IPS-18c (cell line): ENCODE measurements at regions not wholly inside any gene's neighbourhood (a gene's known extent, or its start where the extent isn't known, plus 50 kb on each side); places are given as distances from the start of the nearest gene placed in this dataset.
"Not testable (repeated sequence)": the region's sequence is repeated elsewhere in the genome, so short reads cannot be mapped to it uniquely, and the experiment has no call there.

Source experiments
- H3K4me3 ChIP-seq: 2 replicates; pipeline ENCODE4 v1.7.0; 2013; ENCODE audit warnings: low read depth, mild to moderate bottlenecking, low read length, moderate library complexity; ENCODE audit not compliant: insufficient read depth
- H3K9me3 ChIP-seq: one replicate; pipeline ENCODE4 v1.6.1; 2013; ENCODE audit warnings: mild to moderate bottlenecking, low read length, moderate library complexity; ENCODE audit not compliant: control insufficient read depth, insufficient read depth

GRCh38 chr3:182514236-182514964 is 278.9 kb upstream of the ATP11B start:
- H3K9me3 ChIP-seq: no peaks in the 10 kb centered on the region
- H3K4me3 ChIP-seq: no peak overlapping the region

GRCh38 chr3:182516597-182517336 is 276.5 kb upstream of the ATP11B start:
- Histone ChIP-seq H3K9me3 (no peaks in the 10 kb centered on the region), H3K4me3 (no peak overlapping the region)

GRCh38 chr3:182519569-182519968 is 273.7 kb upstream of the ATP11B start:
- Histone ChIP-seq H3K9me3 (no peaks in the 10 kb centered on the region), H3K4me3 (no peak overlapping the region)

GRCh38 chr3:182521339-182521738 is 272.0 kb upstream of the ATP11B start:
- Histone ChIP-seq H3K9me3 (no peaks in the 10 kb centered on the region), H3K4me3 (no peak overlapping the region)

- H3K9me3 ChIP-seq: not testable (repeated sequence)
Observed at GRCh38 chr3:182523424-182523823, 269.9 kb upstream of the ATP11B start.

GRCh38 chr3:182523836-182524235 is 269.5 kb upstream of the ATP11B start:
- Histone ChIP-seq H3K9me3 (no peaks in the 10 kb centered on the region), H3K4me3 (no peak overlapping the region)

More at GRCh38 chr3:182523424-182523823, 269.9 kb upstream of the ATP11B start:
- H3K4me3 ChIP-seq: not testable (repeated sequence)

- H3K4me3 ChIP-seq: no peak overlapping the region
- no peaks in the 10 kb centered on the region for H3K9me3 ChIP-seq
Observed at GRCh38 chr3:182524711-182525401, 268.4 kb upstream of the ATP11B start.

- no peak overlapping the region for H3K4me3 ChIP-seq
Observed at GRCh38 chr3:182525766-182526374, 267.4 kb upstream of the ATP11B start.

GRCh38 chr3:182527745-182528144 is 265.6 kb upstream of the ATP11B start:
- H3K4me3 ChIP-seq: no peak overlapping the region
- no peaks in the 10 kb centered on the region for H3K9me3 ChIP-seq

More at GRCh38 chr3:182525766-182526374, 267.4 kb upstream of the ATP11B start:
- no peaks in the 10 kb centered on the region for H3K9me3 ChIP-seq

- H3K9me3 ChIP-seq: no peaks in the 10 kb centered on the region
- H3K4me3 ChIP-seq: no peak overlapping the region
Observed at GRCh38 chr3:182530316-182530715, 263.0 kb upstream of the ATP11B start.

GRCh38 chr3:182533394-182533793 is 259.9 kb upstream of the ATP11B start:
- H3K9me3 ChIP-seq: no peaks in the 10 kb centered on the region
- H3K4me3 ChIP-seq: no peak overlapping the region

- Histone ChIP-seq H3K9me3 (no peaks in the 10 kb centered on the region), H3K4me3 (no peak overlapping the region)
Observed at GRCh38 chr3:182544542-182544941, 248.8 kb upstream of the ATP11B start.

GRCh38 chr3:182562274-182562673 is 231.0 kb upstream of the ATP11B start:
- Histone ChIP-seq H3K4me3 (no peak overlapping the region), H3K9me3 (no peaks in the 10 kb centered on the region)

- H3K4me3 ChIP-seq: no peak overlapping the region
- no peaks in the 10 kb centered on the region for H3K9me3 ChIP-seq
Observed at GRCh38 chr3:182565916-182566796, 227.1 kb upstream of the ATP11B start.

GRCh38 chr3:182567700-182568099 is 225.6 kb upstream of the ATP11B start:
- Histone ChIP-seq H3K4me3 (no peak overlapping the region), H3K9me3 (no peaks in the 10 kb centered on the region)

- H3K4me3 ChIP-seq: no peak overlapping the region
- no peaks in the 10 kb centered on the region for H3K9me3 ChIP-seq
Observed at GRCh38 chr3:182568261-182568660, 225.0 kb upstream of the ATP11B start.

GRCh38 chr3:182568876-182569275 is 224.4 kb upstream of the ATP11B start:
- Histone ChIP-seq H3K9me3 (no peaks in the 10 kb centered on the region), H3K4me3 (no peak overlapping the region)
